Sigmoid colon (tissue), 6 donors: ENCODE measurements at regions not wholly inside any gene's neighbourhood (a gene's known extent, or its start where the extent isn't known, plus 50 kb on each side); places are given as distances from the start of the nearest gene placed in this dataset.

Experiments used
- DNase-seq: peaks from one replicate; pipeline ENCODE4 v3.0.0-alpha.2; 2019
- H3K27ac ChIP-seq, 4 donors: fragments of 200-600 bp; sonication (generic); one replicate each; pipeline ENCODE4 v1.5.1; 2016 to 2019; ENCODE audit warnings: mild to moderate bottlenecking in 1 of 4
- H3K27me3 ChIP-seq, 3 donors: fragments of 200-600 bp; sonication (generic); one replicate each; pipeline ENCODE4 v1.5.1; 2019; ENCODE audit warnings: mild to moderate bottlenecking in 1 of 3
- H3K36me3 ChIP-seq, 4 donors: fragments of 200-600 bp; sonication (generic); one replicate each; pipeline ENCODE4 v1.5.1; 2016 to 2019
- H3K4me1 ChIP-seq, 4 donors: fragments of 200-600 bp; sonication (generic); one replicate each; pipeline ENCODE4 v1.5.1; 2017 to 2019
- H3K4me3 ChIP-seq, 4 donors: fragments of 200-600 bp; sonication (generic); one replicate each; pipeline ENCODE4 v1.5.1; 2017 to 2019; ENCODE audit warnings: mild to moderate bottlenecking in 2 of 4, moderate library complexity in 1 of 4
- H3K9me3 ChIP-seq, 4 donors: fragments of 200-600 bp in 3 of 4; sonication (generic) in 3 of 4; one replicate each; pipeline versions ENCODE4 v1.5.1 to v1.6.1; 2013 to 2019
- CTCF ChIP-seq, 4 experiments: fragments of 450-650 bp in 3 of 4; fragments of 200-600 bp in 1 of 4; IDR thresholded peaks; one replicate each; pipeline ENCODE4 v1.5.1; 2016 to 2019; ENCODE audit warnings: antibody characterized with exemption in 4 of 4, mild to moderate bottlenecking in 3 of 4, moderate library complexity in 2 of 4
- EP300 ChIP-seq, 4 donors: sonication (generic); formaldehyde crosslinking; IDR thresholded peaks; one replicate each; pipeline ENCODE4 v1.6.1; 2017; ENCODE audit warnings: antibody characterized with exemption in 4 of 4
- POLR2A ChIP-seq, 2 donors: fragments of 450-650 bp; IDR thresholded peaks; one replicate each; pipeline ENCODE4 v1.6.1; 2016; ENCODE audit warnings: antibody characterized with exemption in 2 of 2, mild to moderate bottlenecking in 2 of 2, moderate library complexity in 2 of 2
- POLR2AphosphoS5 ChIP-seq, 4 donors: sonication (generic); formaldehyde crosslinking; IDR thresholded peaks; one replicate each; pipeline ENCODE4 v1.6.1; 2017; ENCODE audit warnings: antibody characterized with exemption in 4 of 4
- WGBS, 2 donors: extraction: QIAGEN DNeasy Blood & Tissue Kit; methylation state at CpG; one replicate each; pipeline ENCODE4 v1.1.7; 2013; 5-methylcytosine and 5-hydroxymethylcytosine counted together
- intact Hi-C: fragments of 100-400 bp; cut with DNase I; formaldehyde crosslinking; loops from one replicate; pipeline ENCODE4 v1.15.1; 2023
- donor health status: healthy with polysubstance abuse.
- donor health status: healthy.

- Histone ChIP-seq H3K4me3 (no peak overlapping the region), H3K4me1 (peaks cover 0 to 4% (median 0%) of the 10 kb centered on the region in 4 donors), H3K9me3 (no peaks in the 10 kb centered on the region), H3K36me3 (no peaks in the 10 kb centered on the region), H3K27me3 (no peaks in the 10 kb centered on the region), H3K27ac (no peak overlapping the region)
- intact Hi-C loops, result no loop called here
- DNase-seq, result no peak
- WGBS, 2 donors, result 73 to 90% methylated on average over 2 of the region's 2 CpGs
- TF ChIP-seq POLR2A (IDR thresholded peaks at IDR 0.05) (no peak), POLR2AphosphoS5 (IDR thresholded peaks at IDR 0.05) (no peak), CTCF (IDR thresholded peaks at IDR 0.05) (no peak), EP300 (IDR thresholded peaks at IDR 0.05) (no peak)
These were observed 146.8 kb downstream of the DUSP6 start for GRCh38 chr12:89205517-89205916.

GRCh38 chr12:89203144-89203543 is 149.2 kb downstream of the DUSP6 start:
- H3K9me3 ChIP-seq, result no peaks in the 10 kb centered on the region
- no peaks in the 10 kb centered on the region for H3K4me1 ChIP-seq
- H3K27me3 ChIP-seq, result no peaks in the 10 kb centered on the region
- WGBS, 2 donors, result 65 to 79% methylated on average over 1 of the region's 1 CpG
- no peak for TF ChIP-seq EP300 (IDR thresholded peaks at IDR 0.05)
- no peak for TF ChIP-seq CTCF (IDR thresholded peaks at IDR 0.05)
- no peak for TF ChIP-seq POLR2A (IDR thresholded peaks at IDR 0.05)
- no peak for TF ChIP-seq POLR2AphosphoS5 (IDR thresholded peaks at IDR 0.05)
- H3K36me3 ChIP-seq, result no peaks in the 10 kb centered on the region
- intact Hi-C loops, result no loop called here
- H3K4me3 ChIP-seq, result no peak overlapping the region
- DNase-seq, result no peak
- no peak overlapping the region for H3K27ac ChIP-seq

- intact Hi-C loops, result no loop called here
- H3K9me3 ChIP-seq, result no peaks in the 10 kb centered on the region
- TF ChIP-seq POLR2A (IDR thresholded peaks at IDR 0.05) (no peak), CTCF (IDR thresholded peaks at IDR 0.05) (no peak), POLR2AphosphoS5 (IDR thresholded peaks at IDR 0.05) (no peak), EP300 (IDR thresholded peaks at IDR 0.05) (no peak)
- H3K27ac ChIP-seq, result no peak overlapping the region
- H3K4me1 ChIP-seq, result no peaks in the 10 kb centered on the region
- DNase-seq, result no peak
- no peaks in the 10 kb centered on the region for H3K36me3 ChIP-seq
- no peak overlapping the region for H3K4me3 ChIP-seq
- H3K27me3 ChIP-seq, result no peaks in the 10 kb centered on the region
These were observed 152.1 kb downstream of the DUSP6 start for GRCh38 chr12:89200217-89200616.

- H3K27me3 ChIP-seq, result no peaks in the 10 kb centered on the region
- DNase-seq, result no peak
- H3K4me3 ChIP-seq, result no peak overlapping the region
- peaks cover 0 to 2% (median 0%) of the 10 kb centered on the region in 4 donors for H3K9me3 ChIP-seq
- intact Hi-C loops, result no loop called here
- H3K27ac ChIP-seq, result no peak overlapping the region
- TF ChIP-seq POLR2AphosphoS5 (IDR thresholded peaks at IDR 0.05) (no peak), POLR2A (IDR thresholded peaks at IDR 0.05) (no peak), CTCF (IDR thresholded peaks at IDR 0.05) (no peak), EP300 (IDR thresholded peaks at IDR 0.05) (no peak)
- H3K4me1 ChIP-seq, result no peaks in the 10 kb centered on the region
- WGBS, 2 donors, result 98 to 99% methylated on average over 2 of the region's 2 CpGs
- H3K36me3 ChIP-seq, result no peaks in the 10 kb centered on the region
These were observed 156.8 kb downstream of the DUSP6 start for GRCh38 chr12:89195470-89195869.

- TF ChIP-seq CTCF (IDR thresholded peaks at IDR 0.05), result no peak
- TF ChIP-seq EP300 (IDR thresholded peaks at IDR 0.05), result no peak
- TF ChIP-seq POLR2AphosphoS5 (IDR thresholded peaks at IDR 0.05), result no peak
- TF ChIP-seq POLR2A (IDR thresholded peaks at IDR 0.05), result no peak
- intact Hi-C loops, result no loop called here
- no peaks in the 10 kb centered on the region for H3K36me3 ChIP-seq
- H3K4me1 ChIP-seq, result no peaks in the 10 kb centered on the region
- H3K4me3 ChIP-seq, result no peak overlapping the region
- DNase-seq, result no peak
- no peaks in the 10 kb centered on the region for H3K27me3 ChIP-seq
- 91 to 92% methylated on average over 5 of the region's 5 CpGs for WGBS, 2 donors
- H3K9me3 ChIP-seq, result peaks cover 0 to 8% (median 4%) of the 10 kb centered on the region in 4 donors
- no peak overlapping the region for H3K27ac ChIP-seq
These were observed 157.6 kb downstream of the DUSP6 start for GRCh38 chr12:89194683-89195082.
